CD8-positive, alpha-beta memory T cell (primary cell): ENCODE measurements at regions not wholly inside any gene's neighbourhood (a gene's known extent, or its start where the extent isn't known, plus 50 kb on each side); places are given as distances from the start of the nearest gene placed in this dataset.
"Not testable (repeated sequence)": the region's sequence is repeated elsewhere in the genome, so short reads cannot be mapped to it uniquely, and the experiment has no call there.

ENCODE experiments used
- CTCF ChIA-PET: fragments of 350-600 bp; sonication (Branson Sonifier 250); formaldehyde crosslinking; loops from one replicate; lab custom pipeline; 2021; ENCODE audit warnings: antibody characterized with exemption; lab: Charles Lee
- POLR2A ChIA-PET: fragments of 350-600 bp; sonication (Branson Sonifier 250); formaldehyde crosslinking; loops from one replicate; lab custom pipeline; 2021; ENCODE audit warnings: antibody characterized with exemption; lab: Charles Lee
- DNase-seq, 5 donors: peaks; one replicate each; pipeline versions ENCODE4 v3.0.0 to v3.0.0-alpha.2; 2020 to 2022; ENCODE audit warnings: mixed read lengths in 1 of 5
- H3K27ac ChIP-seq: one replicate; pipeline ENCODE4 v1.7.0; 2013; ENCODE audit warnings: low read depth, mild to moderate bottlenecking, low read length, moderate library complexity
- H3K27me3 ChIP-seq: 2 replicates; pipeline ENCODE4 v1.7.0; 2013; ENCODE audit warnings: low read length, mild to moderate bottlenecking; ENCODE audit not compliant: insufficient read depth, poor library complexity, severe bottlenecking
- H3K36me3 ChIP-seq: 2 replicates; pipeline ENCODE4 v1.7.0; 2013; ENCODE audit warnings: mild to moderate bottlenecking, low read length, moderate library complexity; ENCODE audit not compliant: insufficient read depth
- H3K4me1 ChIP-seq: 2 replicates; pipeline ENCODE4 v1.7.0; 2013; ENCODE audit warnings: mild to moderate bottlenecking, low read length, moderate library complexity; ENCODE audit not compliant: insufficient read depth
- H3K4me3 ChIP-seq: 2 replicates; pipeline ENCODE4 v1.7.0; 2013; ENCODE audit warnings: mild to moderate bottlenecking, low read length
- H3K9me3 ChIP-seq: 2 replicates; pipeline ENCODE4 v1.7.0; 2013; ENCODE audit warnings: mild to moderate bottlenecking, low read length
- H3K27ac Mint-ChIP-seq, 8 donors: one replicate each; pipeline ENCODE4 v1.8.0; 2020 to 2021; ENCODE audit warnings: mixed read lengths in 8 of 8, mild to moderate bottlenecking in 6 of 8, inconsistent platforms in 3 of 8, moderate library complexity in 3 of 8
- H3K27me3 Mint-ChIP-seq, 2 donors: one replicate each; pipeline ENCODE4 v1.8.0; 2020 to 2021; ENCODE audit warnings: mixed read lengths in 2 of 2, mild to moderate bottlenecking in 1 of 2, moderate library complexity in 1 of 2
- H3K36me3 Mint-ChIP-seq, 3 donors: one replicate each; pipeline ENCODE4 v1.8.0; 2020 to 2021; ENCODE audit warnings: mixed read lengths in 3 of 3, inconsistent platforms in 1 of 3, mild to moderate bottlenecking in 1 of 3
- H3K4me1 Mint-ChIP-seq, 3 donors: one replicate each; pipeline ENCODE4 v1.8.0; 2020 to 2021; ENCODE audit warnings: mixed read lengths in 3 of 3, inconsistent platforms in 1 of 3, mild to moderate bottlenecking in 1 of 3
- H3K4me3 Mint-ChIP-seq, 7 donors: one replicate each; pipeline ENCODE4 v1.8.0; 2020 to 2021; ENCODE audit warnings: mixed read lengths in 7 of 7, mild to moderate bottlenecking in 6 of 7, moderate library complexity in 4 of 7, inconsistent platforms in 2 of 7
- H3K9me3 Mint-ChIP-seq, 5 donors: one replicate each; pipeline ENCODE4 v1.8.0; 2020 to 2022; ENCODE audit warnings: mixed read lengths in 5 of 5, mild to moderate bottlenecking in 3 of 5, moderate library complexity in 2 of 5, inconsistent platforms in 1 of 5

- H3K36me3 Mint-ChIP-seq, H3K36me3 ChIP-seq: not testable (repeated sequence)
Observed at GRCh38 chr16:29355339-29356059, 51.0 kb downstream of the NPIPB11 start.

GRCh38 chr16:29354449-29354848 is 52.1 kb downstream of the NPIPB11 start:
- H3K4me3 Mint-ChIP-seq, H3K27ac Mint-ChIP-seq, CTCF ChIA-PET, H3K4me3 ChIP-seq, DNase-seq, H3K4me1 Mint-ChIP-seq, H3K36me3 Mint-ChIP-seq, H3K27ac ChIP-seq, H3K27me3 ChIP-seq, H3K9me3 ChIP-seq, POLR2A ChIA-PET, H3K4me1 ChIP-seq, H3K27me3 Mint-ChIP-seq, H3K9me3 Mint-ChIP-seq, H3K36me3 ChIP-seq: not testable (repeated sequence)

More at GRCh38 chr16:29355339-29356059, 51.0 kb downstream of the NPIPB11 start:
- DNase-seq, H3K9me3 ChIP-seq, CTCF ChIA-PET, H3K4me1 ChIP-seq, H3K27ac ChIP-seq, POLR2A ChIA-PET, H3K4me1 Mint-ChIP-seq, H3K27ac Mint-ChIP-seq, H3K4me3 Mint-ChIP-seq, H3K4me3 ChIP-seq, H3K27me3 ChIP-seq, H3K27me3 Mint-ChIP-seq, H3K9me3 Mint-ChIP-seq: not testable (repeated sequence)

GRCh38 chr16:29352617-29352999 is 53.9 kb downstream of the NPIPB11 start:
- H3K4me1 ChIP-seq, H3K9me3 Mint-ChIP-seq, H3K4me1 Mint-ChIP-seq, H3K36me3 ChIP-seq, H3K4me3 Mint-ChIP-seq, H3K4me3 ChIP-seq, H3K27me3 ChIP-seq, CTCF ChIA-PET, DNase-seq, POLR2A ChIA-PET, H3K9me3 ChIP-seq, H3K36me3 Mint-ChIP-seq, H3K27ac ChIP-seq, H3K27me3 Mint-ChIP-seq: not testable (repeated sequence)
- H3K27ac Mint-ChIP-seq: peak overlapping the region in 1 of 8 donors; percentile 15

- H3K4me1 Mint-ChIP-seq, H3K27me3 ChIP-seq, H3K36me3 Mint-ChIP-seq, H3K4me1 ChIP-seq, H3K9me3 ChIP-seq, H3K4me3 Mint-ChIP-seq, H3K27ac ChIP-seq, H3K4me3 ChIP-seq, H3K27ac Mint-ChIP-seq, H3K36me3 ChIP-seq, POLR2A ChIA-PET, DNase-seq, CTCF ChIA-PET, H3K9me3 Mint-ChIP-seq, H3K27me3 Mint-ChIP-seq: not testable (repeated sequence)
Observed at GRCh38 chr16:29351970-29352616, 54.4 kb downstream of the NPIPB11 start.

- not testable (repeated sequence) for H3K9me3 ChIP-seq, H3K27ac ChIP-seq
Observed at GRCh38 chr16:29351271-29351969, 55.1 kb downstream of the NPIPB11 start.

GRCh38 chr16:29349966-29350365 is 56.5 kb downstream of the NPIPB11 start:
- H3K27ac Mint-ChIP-seq, H3K9me3 ChIP-seq, CTCF ChIA-PET, POLR2A ChIA-PET, DNase-seq, H3K27me3 ChIP-seq, H3K4me3 ChIP-seq, H3K4me1 ChIP-seq, H3K27ac ChIP-seq, H3K36me3 Mint-ChIP-seq, H3K9me3 Mint-ChIP-seq, H3K4me3 Mint-ChIP-seq, H3K4me1 Mint-ChIP-seq, H3K27me3 Mint-ChIP-seq, H3K36me3 ChIP-seq: not testable (repeated sequence)

More at GRCh38 chr16:29351271-29351969, 55.1 kb downstream of the NPIPB11 start:
- H3K36me3 Mint-ChIP-seq, H3K36me3 ChIP-seq, H3K4me1 ChIP-seq, H3K27me3 ChIP-seq, H3K27me3 Mint-ChIP-seq, POLR2A ChIA-PET, H3K4me3 Mint-ChIP-seq, DNase-seq, CTCF ChIA-PET, H3K4me1 Mint-ChIP-seq, H3K9me3 Mint-ChIP-seq, H3K4me3 ChIP-seq, H3K27ac Mint-ChIP-seq: not testable (repeated sequence)

GRCh38 chr16:29348748-29349147 is 57.8 kb downstream of the NPIPB11 start:
- CTCF ChIA-PET: not testable (repeated sequence)

GRCh38 chr16:29348123-29348690 is 58.3 kb downstream of the NPIPB11 start:
- not testable (repeated sequence) for H3K36me3 ChIP-seq

More at GRCh38 chr16:29348748-29349147, 57.8 kb downstream of the NPIPB11 start:
- H3K9me3 Mint-ChIP-seq, H3K27ac Mint-ChIP-seq, H3K36me3 ChIP-seq, H3K36me3 Mint-ChIP-seq, H3K4me3 Mint-ChIP-seq, POLR2A ChIA-PET, H3K4me1 ChIP-seq, H3K4me3 ChIP-seq, H3K9me3 ChIP-seq, H3K27me3 ChIP-seq, H3K27me3 Mint-ChIP-seq, DNase-seq, H3K4me1 Mint-ChIP-seq, H3K27ac ChIP-seq: not testable (repeated sequence)

More at GRCh38 chr16:29348123-29348690, 58.3 kb downstream of the NPIPB11 start:
- H3K27me3 ChIP-seq, H3K4me3 Mint-ChIP-seq, H3K36me3 Mint-ChIP-seq, H3K4me1 ChIP-seq, POLR2A ChIA-PET, CTCF ChIA-PET, H3K9me3 ChIP-seq, DNase-seq, H3K27me3 Mint-ChIP-seq, H3K4me1 Mint-ChIP-seq, H3K4me3 ChIP-seq, H3K27ac Mint-ChIP-seq, H3K9me3 Mint-ChIP-seq, H3K27ac ChIP-seq: not testable (repeated sequence)
